DND-41 (cell line): ENCODE measurements at regions not wholly inside any gene's neighbourhood (a gene's known extent, or its start where the extent isn't known, plus 50 kb on each side); places are given as distances from the start of the nearest gene placed in this dataset.

Experiments used
- EZH2 ChIP-seq: IDR thresholded peaks from 3 replicates; pipeline ENCODE4 v1.6.1; 2012; ENCODE audit warnings: borderline replicate concordance, low read depth, mild to moderate bottlenecking, moderate library complexity, low read length, inconsistent platforms; ENCODE audit not compliant: severe bottlenecking
- TF ChIP-seq, protein P1 (sequence below): IDR thresholded peaks from 2 replicates; pipeline ENCODE4 v1.5.1; 2012; ENCODE audit warnings: borderline replicate concordance, low read length, moderate library complexity, mild to moderate bottlenecking; ENCODE audit not compliant: poor library complexity, severe bottlenecking; ENCODE audit errors: extremely low read depth

GRCh38 chr14:103186909-103187586, 63.8 kb downstream of the TNFAIP2 start:
- TF ChIP-seq, protein P1, sequence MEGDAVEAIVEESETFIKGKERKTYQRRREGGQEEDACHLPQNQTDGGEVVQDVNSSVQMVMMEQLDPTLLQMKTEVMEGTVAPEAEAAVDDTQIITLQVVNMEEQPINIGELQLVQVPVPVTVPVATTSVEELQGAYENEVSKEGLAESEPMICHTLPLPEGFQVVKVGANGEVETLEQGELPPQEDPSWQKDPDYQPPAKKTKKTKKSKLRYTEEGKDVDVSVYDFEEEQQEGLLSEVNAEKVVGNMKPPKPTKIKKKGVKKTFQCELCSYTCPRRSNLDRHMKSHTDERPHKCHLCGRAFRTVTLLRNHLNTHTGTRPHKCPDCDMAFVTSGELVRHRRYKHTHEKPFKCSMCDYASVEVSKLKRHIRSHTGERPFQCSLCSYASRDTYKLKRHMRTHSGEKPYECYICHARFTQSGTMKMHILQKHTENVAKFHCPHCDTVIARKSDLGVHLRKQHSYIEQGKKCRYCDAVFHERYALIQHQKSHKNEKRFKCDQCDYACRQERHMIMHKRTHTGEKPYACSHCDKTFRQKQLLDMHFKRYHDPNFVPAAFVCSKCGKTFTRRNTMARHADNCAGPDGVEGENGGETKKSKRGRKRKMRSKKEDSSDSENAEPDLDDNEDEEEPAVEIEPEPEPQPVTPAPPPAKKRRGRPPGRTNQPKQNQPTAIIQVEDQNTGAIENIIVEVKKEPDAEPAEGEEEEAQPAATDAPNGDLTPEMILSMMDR, result no peak
- TF ChIP-seq EZH2, result no peak
